ENCODE measurements at regions not wholly inside any gene's neighbourhood (a gene's known extent, or its start where the extent isn't known, plus 50 kb on each side); places are given as distances from the start of the nearest gene placed in this dataset.
"Not testable (repeated sequence)": the region's sequence is repeated elsewhere in the genome, so short reads cannot be mapped to it uniquely, and the experiment has no call there.

DNA sequence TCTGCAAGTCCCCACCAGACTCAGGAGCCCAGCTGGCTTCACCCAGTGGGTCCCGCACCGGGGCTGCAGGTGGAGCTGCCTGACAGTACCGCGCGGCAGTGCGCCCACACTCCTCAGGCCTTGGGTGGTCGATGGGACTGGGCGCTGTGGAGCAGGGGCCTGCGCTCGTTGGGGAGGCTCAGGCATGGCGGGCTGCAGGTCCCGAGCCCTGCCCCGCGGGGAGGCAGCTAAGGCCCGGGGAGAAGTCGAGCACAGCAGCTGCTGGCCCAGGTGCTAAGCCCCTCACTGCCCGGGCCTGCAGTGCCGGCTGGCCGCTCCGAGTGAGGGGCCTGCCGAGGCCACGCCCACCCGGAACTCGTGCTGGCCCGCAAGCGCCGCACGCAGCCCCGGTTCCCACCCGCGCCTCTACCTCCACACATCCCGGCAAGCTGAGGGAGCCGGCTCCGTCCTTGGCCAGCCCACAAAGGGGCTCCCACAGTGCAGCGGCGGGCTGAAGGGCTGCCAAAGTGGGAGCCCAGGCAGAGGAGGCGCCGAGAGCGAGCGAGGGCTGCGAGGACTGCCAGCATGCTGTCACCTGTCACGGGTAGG lies 2021.7 kb upstream of the LRRTM1 start:
- TF ChIP-seq EP300 (IDR thresholded peaks at IDR 0.05) = not testable (repeated sequence)
- TF ChIP-seq, protein P1, sequence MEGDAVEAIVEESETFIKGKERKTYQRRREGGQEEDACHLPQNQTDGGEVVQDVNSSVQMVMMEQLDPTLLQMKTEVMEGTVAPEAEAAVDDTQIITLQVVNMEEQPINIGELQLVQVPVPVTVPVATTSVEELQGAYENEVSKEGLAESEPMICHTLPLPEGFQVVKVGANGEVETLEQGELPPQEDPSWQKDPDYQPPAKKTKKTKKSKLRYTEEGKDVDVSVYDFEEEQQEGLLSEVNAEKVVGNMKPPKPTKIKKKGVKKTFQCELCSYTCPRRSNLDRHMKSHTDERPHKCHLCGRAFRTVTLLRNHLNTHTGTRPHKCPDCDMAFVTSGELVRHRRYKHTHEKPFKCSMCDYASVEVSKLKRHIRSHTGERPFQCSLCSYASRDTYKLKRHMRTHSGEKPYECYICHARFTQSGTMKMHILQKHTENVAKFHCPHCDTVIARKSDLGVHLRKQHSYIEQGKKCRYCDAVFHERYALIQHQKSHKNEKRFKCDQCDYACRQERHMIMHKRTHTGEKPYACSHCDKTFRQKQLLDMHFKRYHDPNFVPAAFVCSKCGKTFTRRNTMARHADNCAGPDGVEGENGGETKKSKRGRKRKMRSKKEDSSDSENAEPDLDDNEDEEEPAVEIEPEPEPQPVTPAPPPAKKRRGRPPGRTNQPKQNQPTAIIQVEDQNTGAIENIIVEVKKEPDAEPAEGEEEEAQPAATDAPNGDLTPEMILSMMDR (IDR thresholded peaks at IDR 0.05) = not testable (repeated sequence)

Measured in upper lobe of left lung (tissue), 4 donors.